T-helper 1 cell (primary cell): ENCODE measurements at regions not wholly inside any gene's neighbourhood (a gene's known extent, or its start where the extent isn't known, plus 50 kb on each side); places are given as distances from the start of the nearest gene placed in this dataset.
"Not testable (repeated sequence)": the region's sequence is repeated elsewhere in the genome, so short reads cannot be mapped to it uniquely, and the experiment has no call there.

ENCODE experiments used
- DNase-seq, 5 donors: peaks; one replicate each; pipeline ENCODE4 v3.0.0-alpha.2; 2012 to 2020

DNA sequence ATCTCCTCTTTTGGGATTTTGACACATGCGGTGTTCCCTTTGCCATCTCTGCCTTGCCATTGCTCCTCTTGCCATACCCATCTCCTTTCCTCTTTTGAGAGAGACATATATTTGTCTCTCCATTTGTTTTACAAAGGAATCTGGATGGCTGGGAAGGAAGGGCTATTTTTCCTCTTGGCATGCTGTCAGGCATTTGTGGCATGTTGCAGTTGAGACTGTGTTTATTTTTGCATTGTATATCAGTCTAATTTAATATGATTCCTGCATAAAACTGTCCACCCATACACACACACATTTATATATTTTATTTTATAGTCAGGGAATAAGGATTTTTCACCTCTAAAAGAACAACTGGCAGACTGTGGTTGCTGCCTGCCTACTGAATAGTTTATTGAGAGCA lies 1105.8 kb upstream of the SEMA6A start:
- no peak for DNase-seq

DNA sequence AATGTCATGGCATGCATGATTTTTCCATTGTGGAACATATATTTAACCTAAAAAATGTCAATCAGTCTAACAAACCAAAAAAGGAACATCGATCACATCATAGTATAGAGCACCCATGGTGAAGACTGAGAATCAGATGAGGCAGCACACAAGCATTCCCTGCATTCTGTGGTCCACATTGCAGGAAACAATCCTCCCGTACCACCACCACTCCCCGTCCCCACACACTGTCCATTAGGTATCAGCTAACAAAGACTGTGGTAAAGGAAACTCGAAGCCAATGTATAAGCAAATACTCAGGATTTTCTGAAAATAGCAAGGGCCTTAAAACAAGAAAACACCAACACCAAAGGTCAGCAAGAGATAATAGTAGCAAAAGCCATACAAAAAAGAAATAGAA lies 1104.4 kb upstream of the SEMA6A start:
- DNase-seq = no peak

DNA sequence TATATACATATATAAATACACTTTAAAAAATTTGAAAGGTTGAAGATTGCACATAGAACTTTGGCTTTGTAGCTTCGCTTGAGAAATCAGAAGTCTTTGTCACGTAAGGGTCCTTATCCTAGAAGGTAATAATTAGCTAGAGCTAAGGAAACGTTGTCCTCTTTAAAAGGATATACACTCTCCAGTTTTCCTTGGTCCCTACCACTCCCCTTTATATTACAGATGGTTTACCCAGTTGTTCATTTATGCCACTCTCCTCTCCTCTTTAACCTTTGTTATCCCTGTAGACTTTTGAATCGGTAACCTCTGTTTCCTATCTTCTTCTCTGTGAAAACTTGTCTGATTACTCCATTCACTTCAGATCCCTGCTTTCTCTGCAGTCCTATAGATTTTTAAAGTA lies 1101.0 kb upstream of the SEMA6A start:
- no peak for DNase-seq

DNA sequence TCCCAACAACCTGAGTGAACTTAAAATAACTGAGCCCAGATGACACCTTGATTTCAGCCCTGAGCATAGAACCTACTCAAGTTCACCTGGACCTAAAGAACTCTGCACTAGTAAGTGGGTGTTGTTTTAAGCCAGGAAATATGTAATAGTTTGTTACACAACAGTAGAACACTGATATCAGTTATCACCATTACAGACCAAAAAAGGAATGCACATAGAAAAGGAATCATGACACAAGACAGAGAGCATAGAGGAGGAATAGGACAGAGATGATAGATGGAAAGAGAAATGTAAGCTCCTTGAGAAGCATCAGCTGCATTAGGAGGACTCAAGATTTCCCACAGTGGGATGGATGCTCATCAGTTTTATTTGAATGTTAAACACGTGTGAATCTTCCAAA lies 1096.9 kb upstream of the SEMA6A start:
- DNase-seq = no peak

DNA sequence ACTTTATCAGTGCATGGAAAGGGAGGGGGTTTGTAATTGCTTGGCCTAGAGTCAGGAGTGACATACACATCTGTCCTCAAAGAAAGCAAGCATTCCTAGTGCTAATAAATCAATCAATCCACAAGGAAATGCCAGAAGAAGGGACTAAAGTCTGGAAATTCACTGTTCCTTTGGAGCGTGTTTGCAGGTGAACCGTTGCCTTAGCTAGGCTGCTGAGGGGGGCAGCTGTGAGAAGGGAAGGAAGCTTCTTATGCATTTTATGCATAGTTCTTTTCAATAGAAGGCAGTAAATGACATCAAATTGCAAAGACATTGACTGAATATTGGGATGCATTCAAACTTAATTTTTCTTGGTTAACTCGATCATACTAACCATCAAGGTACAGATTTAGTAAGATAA lies 1092.5 kb upstream of the SEMA6A start:
- DNase-seq = no peak

DNA sequence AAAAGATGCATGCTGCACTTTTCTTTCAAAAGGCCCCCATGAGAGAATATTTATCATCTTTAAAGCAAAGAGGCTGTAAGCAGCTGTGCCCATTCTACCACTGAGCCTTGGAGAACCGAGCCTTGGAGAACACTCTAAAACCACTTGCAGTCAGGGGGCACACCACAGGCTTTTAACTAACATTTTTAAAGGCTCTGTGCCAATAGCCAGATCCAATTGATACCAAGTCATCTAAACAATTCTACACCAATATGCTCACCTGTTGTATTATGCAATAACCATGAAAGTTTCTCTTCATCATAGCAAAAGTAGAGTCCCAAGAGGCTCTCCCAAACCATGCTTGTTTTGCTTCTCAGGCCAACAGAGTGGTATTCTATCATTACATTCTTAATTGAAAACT lies 1090.5 kb upstream of the SEMA6A start:
- no peak for DNase-seq

DNA sequence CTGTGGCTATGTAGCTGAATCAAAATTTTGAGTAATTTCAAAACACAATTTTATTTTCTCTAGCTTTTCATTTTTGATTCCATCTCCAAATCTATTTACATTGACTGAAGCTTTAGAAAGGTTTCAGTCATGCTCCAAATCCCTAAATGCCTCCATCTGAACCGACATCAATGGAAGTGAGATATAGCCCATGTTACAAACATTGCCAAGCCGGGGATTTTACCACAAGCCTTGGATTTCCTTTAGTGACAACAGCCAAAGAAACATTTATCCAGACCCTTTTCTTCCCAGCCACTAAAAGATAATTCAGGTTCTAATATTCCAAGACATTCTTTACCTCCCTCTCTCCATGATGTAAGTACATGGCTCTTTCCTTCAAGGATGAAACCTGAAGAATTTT lies 1087.7 kb upstream of the SEMA6A start:
- DNase-seq = no peak

DNA sequence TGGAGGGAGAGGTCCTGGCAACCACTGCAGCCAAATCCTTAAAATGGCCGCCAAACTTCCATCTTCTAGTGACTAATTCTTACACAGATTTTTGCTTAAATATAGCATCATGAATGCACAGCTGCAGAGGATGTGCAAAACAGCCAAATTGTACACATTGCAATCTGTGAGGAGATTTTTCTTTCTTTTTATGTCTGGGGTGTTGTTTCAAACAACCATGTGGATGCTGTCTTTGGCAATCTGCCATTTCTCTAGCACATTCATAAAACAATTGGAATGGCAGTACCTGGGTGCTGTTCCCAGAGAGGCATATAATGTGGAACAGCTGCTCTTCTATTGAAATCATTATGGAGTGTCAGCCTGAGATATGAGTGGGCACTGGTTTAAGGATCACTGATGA lies 1082.9 kb upstream of the SEMA6A start:
- DNase-seq = no peak

DNA sequence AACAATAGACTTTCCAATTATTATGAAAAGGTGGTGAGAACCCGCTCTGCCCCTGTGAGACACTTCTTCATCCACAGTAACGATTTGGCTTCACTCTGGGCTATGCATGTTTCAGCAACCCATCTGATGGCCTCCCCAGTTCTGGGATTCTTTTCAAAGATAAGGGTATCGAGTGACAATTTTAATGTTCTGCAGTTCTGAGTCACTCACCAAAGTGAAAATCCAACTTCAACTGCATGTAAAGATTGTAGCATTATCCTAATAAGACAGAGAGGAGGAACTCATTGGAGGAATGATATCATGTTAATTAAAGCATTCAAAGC lies 1078.3 kb upstream of the SEMA6A start:
- no peak for DNase-seq

DNA sequence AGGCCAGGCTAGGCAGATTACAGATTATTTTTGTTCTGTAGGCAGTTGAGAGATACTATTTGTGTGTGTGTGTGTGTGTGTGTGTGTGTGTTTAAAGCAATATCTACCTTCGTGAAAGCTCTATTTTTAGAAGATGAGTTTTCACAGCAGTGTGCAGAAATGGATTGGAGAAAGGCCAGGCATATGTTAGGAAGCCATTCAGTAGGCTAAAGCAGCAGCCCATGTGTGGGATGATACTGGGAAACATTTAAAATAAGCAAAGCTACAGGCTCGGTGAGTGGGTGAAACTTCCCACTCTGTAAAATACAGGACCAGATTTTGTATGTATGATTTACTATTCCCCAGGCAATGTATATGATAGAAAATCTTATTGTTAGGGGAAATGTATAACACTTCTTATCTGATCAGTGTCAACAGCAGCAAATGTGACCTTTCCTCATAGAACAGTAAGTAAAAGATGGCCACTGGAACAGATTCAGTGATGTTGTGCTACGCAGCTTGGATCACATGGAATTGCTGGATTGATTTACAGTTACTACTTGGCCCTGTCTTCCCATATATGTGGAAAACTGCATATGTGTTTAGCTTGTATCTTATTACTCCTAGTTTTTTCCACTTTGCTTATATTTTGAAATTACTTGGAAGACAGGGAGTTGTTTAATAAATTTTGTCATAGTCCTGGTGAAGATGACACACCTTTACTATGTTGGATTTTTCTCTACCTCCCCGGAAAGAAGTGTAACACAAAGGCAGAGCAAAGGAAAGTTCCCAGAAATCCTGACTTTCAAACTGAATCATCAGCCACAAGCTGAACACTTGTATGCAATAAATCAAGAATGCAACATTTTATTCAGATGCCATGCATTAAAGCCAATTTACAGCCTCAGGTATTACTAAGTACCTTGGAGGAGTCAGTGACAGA lies 1077.7 kb upstream of the SEMA6A start:
- DNase-seq = no peak

DNA sequence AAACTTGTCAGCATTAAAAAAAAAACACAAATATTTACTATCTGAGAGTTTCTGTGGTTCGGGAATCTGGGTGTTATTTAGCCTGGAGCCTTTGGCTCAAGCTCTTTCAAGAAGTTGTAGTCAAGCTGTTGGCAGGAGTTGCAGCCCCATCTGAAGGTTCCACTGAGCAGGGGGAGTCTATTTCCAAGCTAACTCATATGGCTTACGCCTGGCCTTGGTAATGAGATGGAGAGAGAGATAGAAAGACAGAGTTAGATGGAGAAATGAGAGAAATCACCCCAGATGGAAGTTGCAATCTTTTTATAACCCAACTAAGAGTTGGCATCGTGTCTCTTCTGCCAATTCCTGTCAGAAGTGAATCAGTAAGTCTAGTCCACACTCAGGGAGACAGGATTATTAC lies 1075.2 kb upstream of the SEMA6A start:
- DNase-seq = no peak

DNA sequence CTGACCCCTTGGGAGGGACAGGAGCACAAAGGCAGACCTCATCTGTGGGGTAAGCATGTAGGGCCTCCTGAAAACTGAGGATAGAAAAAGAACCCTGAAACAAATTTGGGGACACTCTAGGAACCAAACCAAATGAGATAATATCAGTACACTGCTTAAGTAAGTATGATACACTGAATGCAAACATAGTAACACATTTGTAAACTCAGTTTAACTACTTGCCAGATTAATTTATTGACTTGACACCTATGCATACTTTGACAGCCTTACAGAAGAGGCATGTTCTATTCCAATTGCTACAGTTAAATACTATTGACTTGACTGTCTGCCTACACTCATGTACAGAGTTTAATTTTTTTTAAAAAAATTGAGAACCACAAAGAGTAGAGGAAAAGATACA lies 1070.8 kb upstream of the SEMA6A start:
- no peak for DNase-seq

DNA sequence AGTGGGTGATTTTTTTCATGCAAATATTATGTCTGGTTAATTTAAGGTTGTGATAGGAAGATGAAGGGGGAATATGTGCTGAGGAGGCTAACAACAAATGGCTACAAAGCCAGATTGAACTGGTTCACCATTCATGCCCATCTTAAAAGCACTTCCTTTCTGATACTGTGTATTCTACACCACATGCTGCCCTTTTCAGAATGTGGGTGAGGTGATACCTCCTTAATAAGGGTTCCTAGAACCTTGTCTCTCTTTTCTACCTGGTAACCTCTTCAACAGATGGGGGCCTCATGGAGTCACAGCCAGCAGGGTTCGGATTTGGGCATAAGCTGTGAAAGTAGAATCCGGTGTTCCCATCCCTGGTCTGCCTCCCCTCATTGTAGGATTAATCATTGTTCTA lies 1064.0 kb upstream of the SEMA6A start:
- no peak for DNase-seq

DNA sequence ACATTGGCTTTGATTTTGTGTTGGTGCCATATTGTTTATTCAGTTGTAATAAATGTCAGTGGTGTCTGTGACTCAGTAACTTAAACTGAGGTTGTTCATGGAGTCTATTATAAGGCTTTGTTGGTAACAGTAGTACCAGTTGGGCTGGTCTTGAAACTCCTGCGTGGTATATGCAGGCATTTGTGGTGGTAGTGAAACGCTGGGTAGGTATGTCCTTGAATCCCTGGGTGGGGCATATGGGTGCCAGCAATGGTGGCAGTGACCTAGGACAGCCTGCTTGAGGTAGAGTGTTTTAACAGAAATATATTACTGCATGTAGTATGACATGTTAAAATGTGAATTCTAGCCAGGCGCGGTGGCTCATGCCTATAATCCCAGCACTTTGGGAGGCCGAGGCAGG lies 1058.5 kb upstream of the SEMA6A start:
- DNase-seq = no peak

DNA sequence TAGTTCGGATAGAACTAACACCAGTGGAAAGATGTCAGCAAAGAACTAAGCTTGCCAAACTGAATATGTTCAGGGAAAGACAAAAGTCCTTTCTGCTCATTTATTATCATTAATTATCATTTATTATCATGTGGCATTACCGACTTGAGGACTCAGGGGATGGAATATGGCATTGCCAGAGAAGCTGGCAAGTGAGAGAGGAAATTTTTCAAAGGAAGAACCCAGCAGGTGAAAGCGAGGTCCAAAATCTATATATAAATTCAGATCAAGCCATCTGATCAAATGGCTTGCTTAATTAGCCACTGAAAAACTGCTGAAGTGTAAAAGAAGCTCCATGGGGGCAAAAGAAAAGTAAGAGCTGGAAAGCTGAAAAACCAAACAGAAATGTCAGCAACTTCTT lies 1049.6 kb upstream of the SEMA6A start:
- DNase-seq = no peak

DNA sequence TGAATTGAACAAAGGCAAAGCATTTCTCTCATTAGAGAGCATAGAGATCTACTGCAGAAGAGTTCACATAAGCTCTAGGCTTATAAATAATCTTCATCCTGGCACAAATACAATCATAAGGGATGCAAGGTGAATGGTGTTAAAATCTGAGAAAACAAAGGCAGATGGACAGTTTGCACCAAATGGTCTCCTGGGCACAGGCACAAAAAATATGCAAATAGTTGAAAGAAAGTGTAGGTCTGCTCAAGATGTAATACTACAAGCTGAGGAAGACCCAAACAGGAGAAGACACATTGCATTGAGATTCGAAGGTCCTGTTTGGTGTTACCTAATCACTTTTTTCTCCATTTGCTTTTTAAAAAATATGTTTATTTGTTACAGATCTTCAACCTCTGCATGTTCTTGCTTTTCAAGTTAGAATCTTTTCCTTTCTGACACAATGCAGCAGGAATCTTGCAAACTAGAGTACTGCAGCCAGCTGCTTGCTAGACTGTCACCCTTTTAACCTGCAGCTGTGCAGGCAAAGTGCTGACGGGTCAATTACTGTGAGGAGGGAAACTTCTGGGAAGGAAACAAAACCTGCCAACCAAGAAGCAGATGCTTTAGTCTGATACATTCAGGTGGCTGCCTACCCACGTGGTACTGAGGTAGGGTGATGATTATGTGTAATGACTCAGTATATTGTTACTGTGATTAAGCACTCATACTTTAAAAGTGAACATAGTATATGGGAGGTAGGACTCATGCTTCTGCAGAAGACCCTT lies 1048.6 kb upstream of the SEMA6A start:
- DNase-seq = no peak

DNA sequence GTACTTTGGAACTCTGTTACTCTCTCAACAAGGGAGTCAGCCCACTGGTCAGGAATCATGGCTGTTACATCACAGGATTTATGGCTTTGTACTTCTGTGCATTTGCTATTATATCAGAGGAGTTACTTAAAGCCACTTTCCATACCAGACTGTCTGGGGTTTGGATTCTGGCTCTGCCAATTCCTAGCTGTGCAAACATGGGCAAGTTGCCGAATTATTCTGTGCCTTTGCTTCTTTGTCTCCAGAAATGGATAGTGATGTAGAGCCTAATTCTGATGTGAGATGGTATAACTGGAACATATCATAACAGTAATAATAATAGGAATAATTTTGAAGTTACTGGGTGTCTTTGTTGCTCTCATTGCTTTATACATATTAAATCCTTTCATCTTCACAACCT lies 1047.3 kb upstream of the SEMA6A start:
- DNase-seq = no peak

DNA sequence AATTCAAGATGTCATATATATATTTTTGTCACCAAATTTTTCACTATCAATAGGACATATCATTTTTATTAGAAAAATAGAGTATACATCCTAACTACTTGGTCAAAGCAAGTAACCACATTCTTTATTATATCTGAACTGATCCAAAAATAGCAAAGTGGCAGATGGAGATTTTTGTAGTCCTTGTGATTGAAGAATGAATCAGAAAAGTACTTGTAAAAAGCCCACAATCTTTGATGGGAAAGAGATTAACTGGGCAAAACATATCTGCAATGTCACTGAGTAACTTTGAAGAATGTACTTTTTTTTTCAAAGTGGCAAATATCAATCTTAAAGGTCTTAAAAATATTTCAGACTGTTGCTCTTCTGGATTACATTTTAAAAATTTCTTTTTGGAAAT lies 1040.6 kb upstream of the SEMA6A start:
- no peak for DNase-seq

DNA sequence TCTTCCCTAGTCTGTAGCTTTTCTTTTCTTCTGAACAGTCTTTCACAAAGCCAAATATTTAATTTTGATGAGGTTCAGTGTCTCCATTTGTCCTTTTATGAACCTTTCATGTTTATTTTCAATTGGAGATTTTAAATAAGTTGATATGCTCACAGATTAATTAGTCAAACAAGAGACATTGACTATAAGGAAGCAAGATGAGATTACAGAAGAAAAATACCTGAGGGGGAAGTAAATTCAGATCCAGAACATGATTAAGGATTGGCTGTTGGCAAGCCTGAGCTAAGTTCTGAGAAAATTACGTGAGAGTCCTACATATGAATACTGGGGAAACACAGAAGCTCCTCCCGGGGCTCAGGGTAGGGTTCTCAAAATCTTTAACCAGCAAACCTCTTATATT lies 1039.8 kb upstream of the SEMA6A start:
- DNase-seq = no peak

DNA sequence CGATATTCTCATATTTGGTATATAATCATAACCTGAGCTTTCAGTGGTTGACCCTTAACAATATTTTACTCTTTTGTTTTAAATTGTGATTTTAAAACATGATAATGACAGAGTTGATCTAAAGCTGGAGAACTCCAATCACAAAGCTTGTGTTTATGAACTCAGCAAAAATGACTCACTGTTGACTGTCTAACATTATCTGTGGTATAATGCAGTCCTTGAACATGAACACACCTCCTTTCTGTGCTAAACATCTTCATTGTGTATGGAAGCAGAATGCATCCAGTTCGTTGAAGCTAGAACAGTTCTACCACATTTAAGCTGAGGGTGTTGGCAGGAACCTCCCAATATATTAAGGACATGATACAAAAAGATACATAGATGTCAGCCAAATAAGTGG lies 1030.2 kb upstream of the SEMA6A start:
- no peak for DNase-seq

DNA sequence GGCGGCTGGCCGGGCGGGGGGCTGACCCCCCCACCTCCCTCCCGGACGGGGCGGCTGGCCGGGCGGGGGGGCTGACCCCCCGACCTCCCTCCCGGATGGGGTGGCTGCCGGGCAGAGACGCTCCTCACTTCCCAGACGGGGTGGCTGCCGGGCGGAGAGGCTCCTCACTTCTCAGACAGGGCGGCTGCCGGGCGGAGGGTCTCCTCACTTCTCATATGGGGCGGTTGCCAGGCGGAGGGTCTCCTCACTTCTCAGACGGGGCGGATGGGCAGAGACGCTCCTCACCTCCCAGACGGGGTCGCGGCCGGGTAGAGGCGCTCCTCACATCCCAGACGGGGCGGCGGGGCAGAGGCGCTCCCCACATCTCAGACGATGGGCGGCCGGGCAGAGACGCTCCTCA lies 1025.2 kb upstream of the SEMA6A start:
- DNase-seq = not testable (repeated sequence)

DNA sequence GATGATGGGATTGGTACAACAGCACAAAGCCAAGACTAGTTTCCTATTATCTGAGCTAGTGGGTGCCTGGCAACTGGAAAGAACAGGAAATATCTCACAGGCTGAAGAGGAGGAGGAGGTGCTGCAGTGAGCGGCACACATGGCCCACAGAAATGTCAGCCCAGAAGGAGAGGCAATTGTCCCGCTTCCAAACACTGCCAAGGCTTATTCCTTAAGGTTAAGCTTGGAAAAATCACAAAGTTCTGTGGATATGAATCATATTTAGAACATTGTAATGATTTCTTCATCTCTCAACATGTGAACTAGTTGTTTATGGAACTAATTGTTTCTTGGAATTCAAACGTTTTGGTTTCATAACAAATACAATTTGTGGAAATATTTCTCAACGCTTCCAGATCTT lies 1019.5 kb upstream of the SEMA6A start:
- no peak for DNase-seq

DNA sequence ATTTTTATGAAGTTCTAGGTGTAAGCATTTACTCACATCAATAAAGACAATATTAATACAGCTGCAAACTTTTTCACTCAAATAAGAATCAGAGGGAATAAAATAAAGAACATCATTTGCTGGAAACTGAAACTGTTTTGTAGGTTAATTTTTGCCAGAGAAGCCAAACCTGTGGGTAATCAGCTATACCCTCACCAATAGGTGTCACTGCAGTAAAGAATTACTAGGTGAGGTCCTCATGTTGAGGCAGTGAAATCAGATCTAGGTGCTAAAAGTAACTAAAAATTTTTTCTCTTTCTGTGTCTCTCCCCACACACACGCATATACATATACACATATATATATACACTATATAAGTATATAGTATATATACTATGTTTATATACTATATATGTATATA lies 1016.3 kb upstream of the SEMA6A start:
- no peak for DNase-seq

DNA sequence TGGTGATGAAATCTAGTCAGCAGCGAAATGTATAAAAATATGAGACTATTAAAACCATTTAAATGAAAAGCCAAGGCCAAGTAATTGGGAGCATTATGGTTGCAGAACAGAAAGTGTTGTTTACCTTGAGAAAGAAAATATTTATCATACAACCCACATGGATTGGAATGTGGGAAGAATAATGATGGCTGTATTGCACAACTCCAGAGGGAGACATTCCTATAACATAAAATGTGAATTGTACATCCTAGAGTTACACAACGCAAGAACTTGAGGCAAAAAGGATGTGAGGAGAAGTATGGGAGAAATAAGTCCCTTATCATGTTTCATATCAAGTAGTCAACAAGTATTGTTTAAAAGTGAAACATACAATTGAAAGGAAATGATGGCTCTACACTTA lies 1014.0 kb upstream of the SEMA6A start:
- DNase-seq = no peak

DNA sequence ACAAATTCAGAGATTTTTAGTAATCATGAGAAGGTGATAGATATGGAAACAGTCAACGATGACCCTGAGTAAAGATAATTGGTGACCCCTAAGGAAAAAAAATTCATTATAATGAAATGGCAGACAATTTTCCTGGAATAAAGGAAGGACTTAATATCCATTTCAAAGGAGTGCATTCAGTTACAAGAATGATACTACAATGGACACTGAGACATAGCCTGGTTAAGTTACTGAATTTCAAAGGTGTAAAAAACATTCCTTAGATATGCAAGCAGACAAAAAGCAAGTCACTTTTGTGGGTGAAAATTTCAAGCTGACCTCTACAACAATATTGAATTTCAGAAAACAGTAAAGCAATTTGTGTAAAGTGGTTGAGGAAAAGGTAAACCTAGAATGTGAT lies 1012.5 kb upstream of the SEMA6A start:
- DNase-seq = no peak
